Keratinocyte (primary cell): ENCODE measurements at regions not wholly inside any gene's neighbourhood (a gene's known extent, or its start where the extent isn't known, plus 50 kb on each side); places are given as distances from the start of the nearest gene placed in this dataset.

Source experiments
- DNase-seq: peaks from one replicate; pipeline ENCODE4 v3.0.0-alpha.2; 2011; ENCODE audit warnings: low read depth, missing footprints, low spot score
- FAIRE-seq: peaks from 2 replicates; lab custom pipeline; 2011; peaks lifted over from hg19 to GRCh38; lab: Jason Lieb, UNC
- H2AFZ ChIP-seq: 2 replicates; pipeline ENCODE4 v1.6.0; 2012; ENCODE audit warnings: low read length, control low read depth, inconsistent platforms; ENCODE audit not compliant: control insufficient read depth
- H3K27ac ChIP-seq: 2 replicates; pipeline ENCODE4 v1.5.1; 2011; ENCODE audit warnings: low read length; ENCODE audit not compliant: control insufficient read depth, insufficient read depth
- H3K27me3 ChIP-seq: 3 replicates; pipeline ENCODE4 v1.6.0; 2011; ENCODE audit warnings: low read length; ENCODE audit not compliant: control insufficient read depth, insufficient read depth; ENCODE audit errors: extremely low read depth
- H3K36me3 ChIP-seq, 2 experiments: 2 replicates in 1 of 2; 3 replicates in 1 of 2; pipeline ENCODE4 v1.5.1; 2011; ENCODE audit warnings: low read length in 2 of 2, mild to moderate bottlenecking in 1 of 2; ENCODE audit not compliant: control insufficient read depth in 2 of 2, insufficient read depth in 2 of 2; ENCODE audit errors: extremely low read depth in 1 of 2
- H3K4me1 ChIP-seq: 3 replicates; pipeline ENCODE4 v1.5.1; 2011; ENCODE audit warnings: low read length; ENCODE audit not compliant: control insufficient read depth, insufficient read depth; ENCODE audit errors: extremely low read depth
- H3K4me2 ChIP-seq: 3 replicates; pipeline ENCODE4 v1.6.0; 2011; ENCODE audit warnings: low read depth, low read length; ENCODE audit not compliant: control insufficient read depth, insufficient read depth; ENCODE audit errors: extremely low read depth
- H3K4me3 ChIP-seq, 3 experiments: fragments of 200-600 bp in 1 of 3; sonication (generic) in 1 of 3; 2 replicates in 2 of 3; 3 replicates in 1 of 3; pipeline ENCODE4 v1.5.1; 2011 to 2016; ENCODE audit warnings: low read length in 3 of 3, mild to moderate bottlenecking in 3 of 3, control low read depth in 2 of 3, inconsistent platforms in 1 of 3, low read depth in 1 of 3, mixed read lengths in 1 of 3, mixed run types in 1 of 3, moderate library complexity in 1 of 3; ENCODE audit not compliant: control insufficient read depth in 2 of 3, insufficient read depth in 2 of 3; ENCODE audit errors: extremely low read depth in 1 of 3
- H3K79me2 ChIP-seq: 2 replicates; pipeline ENCODE4 v1.6.0; 2012; ENCODE audit warnings: low read length; ENCODE audit not compliant: control insufficient read depth, insufficient read depth
- H3K9ac ChIP-seq: 3 replicates; pipeline ENCODE4 v1.6.0; 2011; ENCODE audit warnings: low read length; ENCODE audit not compliant: control insufficient read depth, insufficient read depth; ENCODE audit errors: extremely low read depth
- H3K9me1 ChIP-seq: 3 replicates; pipeline ENCODE4 v1.6.0; 2011; ENCODE audit warnings: low read length; ENCODE audit not compliant: control insufficient read depth, insufficient read depth; ENCODE audit errors: extremely low read depth
- H3K9me3 ChIP-seq: 2 replicates; pipeline ENCODE4 v1.5.1; 2012; ENCODE audit warnings: low read depth, low read length; ENCODE audit not compliant: control insufficient read depth
- H4K20me1 ChIP-seq: 3 replicates; pipeline ENCODE4 v1.6.0; 2011; ENCODE audit warnings: low read length; ENCODE audit not compliant: control insufficient read depth, insufficient read depth; ENCODE audit errors: extremely low read depth
- CTCF ChIP-seq, 3 experiments: IDR thresholded peaks in 1 of 3; conservative IDR thresholded peaks in 1 of 3; optimal IDR thresholded peaks in 1 of 3; 2 replicates in 2 of 3; 3 replicates in 1 of 3; pipeline versions ENCODE3 to v1.5.1; 2011; ENCODE audit warnings: low read length in 3 of 3, mild to moderate bottlenecking in 3 of 3, moderate library complexity in 2 of 3, control low read depth in 1 of 3, inconsistent platforms in 1 of 3; ENCODE audit not compliant: insufficient read depth in 2 of 3; ENCODE audit errors: extremely low read depth in 1 of 3
- EZH2 ChIP-seq: IDR thresholded peaks from one replicate; pipeline ENCODE4 v1.6.1; 2012; ENCODE audit warnings: inconsistent platforms, mild to moderate bottlenecking, low read length, moderate library complexity
- dilution Hi-C: fragments of 300-500 bp; cut with MboI; formaldehyde crosslinking; loops from one replicate; pipeline ENCODE4 v1.7.0; 2020; ENCODE audit warnings: low sequenced_read_pairs; ENCODE audit not compliant: extremely low pct_ligation_motif_present

DNA sequence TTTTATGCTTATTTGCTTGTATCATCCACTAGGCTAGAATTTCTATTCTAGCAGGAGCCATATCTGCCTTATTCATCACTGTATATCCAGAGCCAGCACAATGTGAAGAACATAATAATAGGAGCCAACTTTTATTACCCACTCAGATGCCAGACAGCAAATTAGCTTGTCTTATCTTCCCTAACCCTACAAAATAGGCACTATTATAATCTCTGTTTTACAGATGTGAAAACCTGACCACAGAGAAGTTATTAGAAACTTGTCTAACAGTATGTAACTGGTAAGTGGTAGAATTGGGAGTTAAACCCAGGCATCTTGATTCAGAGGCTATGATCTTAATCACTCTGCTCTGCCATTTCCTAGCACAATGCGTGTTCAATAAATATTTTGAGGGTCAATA, 579.5 kb downstream of the CAAP1 start:
- Histone ChIP-seq H3K4me2 (no peak overlapping the region), H3K9me1 (no peaks in the 10 kb centered on the region), H3K4me3 (no peak overlapping the region), H3K36me3 (no peaks in the 10 kb centered on the region), H3K9ac (no peak overlapping the region), H3K27me3 (no peaks in the 10 kb centered on the region), H3K27ac (no peak overlapping the region), H3K79me2 (no peaks in the 10 kb centered on the region), H4K20me1 (no peaks in the 10 kb centered on the region), H3K9me3 (no peaks in the 10 kb centered on the region), H3K4me1 (no peaks in the 10 kb centered on the region), H2AFZ (no peak overlapping the region)
- FAIRE-seq (no peak), DNase-seq (no peak)
- dilution Hi-C loops: no loop called here
- TF ChIP-seq CTCF (optimal IDR thresholded peaks at IDR 0.05 in 1 of 3, IDR thresholded peaks at IDR 0.05 in 1 of 3, conservative IDR thresholded peaks at IDR 0.05 in 1 of 3; ENCODE audit: extremely low read depth in 1 of 3, insufficient read depth in 2 of 3, low read length in 3 of 3) (no peak), EZH2 (no peak)

GRCh38 chr9:26311463-26311995, 581.1 kb downstream of the CAAP1 start:
- no peak overlapping the region for H3K4me2 ChIP-seq
- no peaks in the 10 kb centered on the region for H3K36me3 ChIP-seq
- H3K27ac ChIP-seq: no peak overlapping the region
- no peaks in the 10 kb centered on the region for H4K20me1 ChIP-seq
- no peaks in the 10 kb centered on the region for H3K4me1 ChIP-seq
- H3K27me3 ChIP-seq: no peaks in the 10 kb centered on the region
- H3K9ac ChIP-seq: no peak overlapping the region
- no peaks in the 10 kb centered on the region for H3K9me1 ChIP-seq
- no peak overlapping the region for H2AFZ ChIP-seq
- H3K9me3 ChIP-seq: no peaks in the 10 kb centered on the region
- dilution Hi-C loops: no loop called here
- TF ChIP-seq CTCF (optimal IDR thresholded peaks at IDR 0.05 in 1 of 3, IDR thresholded peaks at IDR 0.05 in 1 of 3, conservative IDR thresholded peaks at IDR 0.05 in 1 of 3; ENCODE audit: extremely low read depth in 1 of 3, insufficient read depth in 2 of 3, low read length in 3 of 3) (no peak), EZH2 (no peak)
- DNase-seq (no peak), FAIRE-seq (peak; percentile 41)
- no peak overlapping the region for H3K4me3 ChIP-seq
- H3K79me2 ChIP-seq: no peaks in the 10 kb centered on the region
